ENCODE measurements at regions not wholly inside any gene's neighbourhood (a gene's known extent, or its start where the extent isn't known, plus 50 kb on each side); places are given as distances from the start of the nearest gene placed in this dataset.
"Not testable (repeated sequence)": the region's sequence is repeated elsewhere in the genome, so short reads cannot be mapped to it uniquely, and the experiment has no call there.

DNA sequence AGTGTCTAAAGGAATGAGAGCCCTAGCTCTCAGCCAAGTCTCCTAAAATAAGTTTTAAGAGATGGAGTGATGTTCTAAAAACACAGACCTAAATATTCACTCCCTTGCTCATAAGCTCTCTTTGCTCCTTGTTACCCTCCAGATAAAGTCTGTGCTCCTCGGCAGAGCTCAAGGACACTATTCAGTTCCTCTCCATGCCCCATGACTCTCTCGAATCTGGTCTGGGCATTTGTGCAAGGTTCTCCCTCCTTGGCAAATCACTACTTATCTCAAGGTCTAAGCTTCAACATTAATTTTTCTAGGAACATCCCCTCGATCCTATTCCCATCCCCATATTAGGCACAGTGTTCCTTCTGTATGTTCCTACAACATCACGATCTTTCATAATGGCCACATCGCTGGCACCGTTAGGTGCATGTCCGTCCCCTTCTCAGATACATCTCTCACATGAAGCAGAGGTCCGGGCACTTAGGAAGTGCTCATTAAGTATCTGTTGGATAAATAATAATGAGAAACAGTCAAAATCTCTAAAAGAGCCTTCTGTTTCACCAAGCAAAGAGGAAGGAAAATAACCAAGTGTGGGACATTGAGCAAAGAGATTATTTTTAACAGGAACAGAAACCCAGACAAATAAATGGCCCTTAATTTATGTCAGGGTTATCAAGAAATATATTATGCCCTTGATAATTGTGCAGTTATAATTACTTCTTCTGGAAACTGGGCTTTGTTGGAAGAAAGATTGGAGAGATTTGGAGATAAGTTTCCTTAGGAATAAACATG lies 85.9 kb upstream of the HTR4 start:
- no peaks in the 10 kb centered on the region for H3K9me3 ChIP-seq (ENCODE audit: low read length)
- H3K4me2 ChIP-seq (ENCODE audit: low read length): no peak overlapping the region
- no peaks in the 10 kb centered on the region for H3K27me3 ChIP-seq (ENCODE audit: low read length)
- no peaks in the 10 kb centered on the region for H4K20me1 ChIP-seq (ENCODE audit: low read length)
- BruUV-seq (replicated peaks): no TSS peak
- TF ChIP-seq EZH2phosphoT487 (IDR thresholded peaks at IDR 0.05; ENCODE audit: borderline replicate concordance, low read length) (no peak), EZH2 (IDR thresholded peaks at IDR 0.05; ENCODE audit: low read length, unreplicated experiment) (no peak)
- TF ChIP-seq, protein P1, sequence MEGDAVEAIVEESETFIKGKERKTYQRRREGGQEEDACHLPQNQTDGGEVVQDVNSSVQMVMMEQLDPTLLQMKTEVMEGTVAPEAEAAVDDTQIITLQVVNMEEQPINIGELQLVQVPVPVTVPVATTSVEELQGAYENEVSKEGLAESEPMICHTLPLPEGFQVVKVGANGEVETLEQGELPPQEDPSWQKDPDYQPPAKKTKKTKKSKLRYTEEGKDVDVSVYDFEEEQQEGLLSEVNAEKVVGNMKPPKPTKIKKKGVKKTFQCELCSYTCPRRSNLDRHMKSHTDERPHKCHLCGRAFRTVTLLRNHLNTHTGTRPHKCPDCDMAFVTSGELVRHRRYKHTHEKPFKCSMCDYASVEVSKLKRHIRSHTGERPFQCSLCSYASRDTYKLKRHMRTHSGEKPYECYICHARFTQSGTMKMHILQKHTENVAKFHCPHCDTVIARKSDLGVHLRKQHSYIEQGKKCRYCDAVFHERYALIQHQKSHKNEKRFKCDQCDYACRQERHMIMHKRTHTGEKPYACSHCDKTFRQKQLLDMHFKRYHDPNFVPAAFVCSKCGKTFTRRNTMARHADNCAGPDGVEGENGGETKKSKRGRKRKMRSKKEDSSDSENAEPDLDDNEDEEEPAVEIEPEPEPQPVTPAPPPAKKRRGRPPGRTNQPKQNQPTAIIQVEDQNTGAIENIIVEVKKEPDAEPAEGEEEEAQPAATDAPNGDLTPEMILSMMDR (conservative IDR thresholded peaks at IDR 0.05; ENCODE audit: low read depth, low read length): no peak
- H3K9ac ChIP-seq (ENCODE audit: low read length): no peak overlapping the region
- H3K36me3 ChIP-seq (ENCODE audit: low read depth, low read length): no peaks in the 10 kb centered on the region
- intact Hi-C loops (cut with micrococcal nuclease): no loop called here
- no peak overlapping the region for H3K4me3 ChIP-seq (ENCODE audit: low read length)
- H3F3A ChIP-seq (ENCODE audit: low read length, unreplicated experiment): no peaks in the 10 kb centered on the region
- H3K4me1 ChIP-seq (ENCODE audit: insufficient read depth, low read length): peaks cover 9% of the 10 kb centered on the region
- ChIA-PET POLR2A (ENCODE audit: unreplicated experiment) (no interaction called here), CTCF (interaction anchor here (1.3 to 3.1 kb wide), 3 partner anchors 9 to 295 kb away, joined by 4 to 33 read pairs (median 4); no protein-coding TSS in a partner anchor)
- peak overlapping the region; percentile 1; the same call in 1 of the 2 replicates for H2AFZ ChIP-seq (ENCODE audit: low read length)
- H3K9me2 ChIP-seq (replicated peaks; ENCODE audit: low read length): no peaks in the 10 kb centered on the region
- no peak for ATAC-seq
- DNase-seq: no peak
- no peak overlapping the region for H3K27ac ChIP-seq (ENCODE audit: low read length)
- no peaks in the 10 kb centered on the region for H3K79me2 ChIP-seq (ENCODE audit: low read length)

DNA sequence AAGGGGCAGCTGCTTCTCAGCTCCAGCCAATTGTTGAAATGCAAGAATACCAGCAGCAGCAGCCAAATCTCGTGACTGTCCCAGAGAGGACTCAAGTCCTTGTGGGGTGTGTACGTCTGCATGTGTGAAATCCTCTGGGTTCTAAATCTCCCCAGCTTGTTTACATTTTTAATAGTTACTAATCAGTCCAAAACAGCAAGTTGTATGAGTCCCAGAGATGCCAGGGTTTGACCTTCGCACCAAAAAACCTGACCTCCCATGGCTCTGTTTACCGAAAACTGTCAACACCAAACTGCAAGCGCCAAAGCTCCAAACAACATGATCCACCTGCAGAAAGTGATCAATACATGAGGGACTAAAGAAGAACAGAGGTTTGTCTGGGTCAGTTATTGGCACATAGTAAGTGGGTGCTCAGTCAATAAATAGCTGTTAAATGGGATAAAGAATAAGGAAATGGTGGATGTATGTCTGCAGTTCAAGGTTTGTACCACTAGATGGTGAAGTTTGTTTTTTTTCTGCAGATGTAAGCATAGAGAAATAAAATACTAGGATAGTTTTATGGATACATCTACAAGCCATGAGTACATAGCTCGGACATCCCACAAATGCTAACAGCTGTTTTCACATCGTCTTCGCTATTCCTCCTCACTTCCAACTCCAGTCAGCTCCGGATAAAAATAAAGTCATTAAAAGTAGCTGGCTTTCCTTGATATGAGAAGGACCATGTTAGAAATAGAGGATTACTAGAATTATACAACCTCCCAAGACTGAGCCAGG lies 85.3 kb upstream of the ADRB2 start:
- no TSS peak for BruUV-seq (replicated peaks)
- DNase-seq: peak; percentile 96
- H2AFZ ChIP-seq (ENCODE audit: low read length): peak overlapping the region; percentile 40

DNA sequence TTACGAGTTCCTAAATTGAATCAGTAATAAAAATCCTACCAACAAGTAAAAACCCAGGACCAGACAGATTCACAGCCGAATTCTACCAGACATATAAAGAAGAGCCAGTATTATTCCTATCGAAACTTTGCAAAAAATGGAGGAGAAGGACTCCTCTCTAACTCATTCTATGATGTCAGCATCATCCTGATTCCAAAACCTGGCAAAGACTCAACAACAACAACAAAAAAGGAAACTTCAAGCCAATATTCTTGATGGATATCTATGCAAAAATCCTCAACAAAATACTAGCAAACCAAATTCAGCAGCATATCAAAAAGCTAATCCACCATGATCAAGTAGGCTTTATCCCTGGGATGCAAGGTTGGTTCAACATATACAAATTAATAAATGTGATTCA lies 84.6 kb upstream of the ADRB2 start:
- H3K9ac ChIP-seq (ENCODE audit: low read length); H3K27ac ChIP-seq (ENCODE audit: low read length); H3K9me3 ChIP-seq (ENCODE audit: low read length); H3K9me2 ChIP-seq (replicated peaks; ENCODE audit: low read length); DNase-seq; BruUV-seq (replicated peaks); H3K79me2 ChIP-seq (ENCODE audit: low read length); ATAC-seq; H4K20me1 ChIP-seq (ENCODE audit: low read length); H3K4me1 ChIP-seq (ENCODE audit: insufficient read depth, low read length); H3K27me3 ChIP-seq (ENCODE audit: low read length); H3K36me3 ChIP-seq (ENCODE audit: low read depth, low read length); H3F3A ChIP-seq (ENCODE audit: low read length, unreplicated experiment): not testable (repeated sequence)
- Histone ChIP-seq H2AFZ (ENCODE audit: low read length) (peak overlapping the region; percentile 40), H3K4me3 (ENCODE audit: low read length) (peak overlapping the region; percentile 4; the same call in 1 of the 2 replicates), H3K4me2 (ENCODE audit: low read length) (peak overlapping the region; percentile 46)
- ChIA-PET POLR2A (ENCODE audit: unreplicated experiment) (interaction anchor here (0.6 to 1.1 kb wide), 4 partner anchors 49 to 256 kb away, joined by 3 to 16 read pairs (median 4); partner anchors contain the start of gene ADRB2), CTCF (interaction anchor here (0.6 to 3.1 kb wide), 34 partner anchors 11 to 552 kb away, joined by 3 to 44 read pairs (median 6); partner anchors contain the start of gene ADRB2)
- intact Hi-C loops (cut with micrococcal nuclease): loop anchor here (1.0 kb wide), 9 partner anchors 68 to 373 kb away; no protein-coding TSS in a partner anchor

More for the DNA sequence above, 85.3 kb upstream of the ADRB2 start:
- Histone ChIP-seq H3K27ac (ENCODE audit: low read length) (no peak overlapping the region), H3K79me2 (ENCODE audit: low read length) (no peaks in the 10 kb centered on the region), H3K4me3 (ENCODE audit: low read length) (peak overlapping the region; percentile 4; the same call in 1 of the 2 replicates), H3K27me3 (ENCODE audit: low read length) (no peaks in the 10 kb centered on the region), H3K9me3 (ENCODE audit: low read length) (no peaks in the 10 kb centered on the region), H4K20me1 (ENCODE audit: low read length) (no peaks in the 10 kb centered on the region), H3K9me2 (replicated peaks; ENCODE audit: low read length) (no peaks in the 10 kb centered on the region), H3K4me1 (ENCODE audit: insufficient read depth, low read length) (peaks cover 5% of the 10 kb centered on the region), H3K4me2 (ENCODE audit: low read length) (peak overlapping the region; percentile 46), H3K36me3 (ENCODE audit: low read depth, low read length) (no peaks in the 10 kb centered on the region), H3K9ac (ENCODE audit: low read length) (no peak overlapping the region), H3F3A (ENCODE audit: low read length, unreplicated experiment) (no peaks in the 10 kb centered on the region)
- no peak for TF ChIP-seq EZH2phosphoT487 (IDR thresholded peaks at IDR 0.05; ENCODE audit: borderline replicate concordance, low read length)
- TF ChIP-seq, protein P1 (conservative IDR thresholded peaks at IDR 0.05; ENCODE audit: low read depth, low read length): peak; percentile 99
- TF ChIP-seq EZH2 (IDR thresholded peaks at IDR 0.05; ENCODE audit: low read length, unreplicated experiment): no peak
- intact Hi-C loops (cut with micrococcal nuclease): loop anchor here (1.0 kb wide), 9 partner anchors 68 to 373 kb away; no protein-coding TSS in a partner anchor
- CTCF ChIA-PET: interaction anchor here (0.5 to 3.1 kb wide), 37 partner anchors 8 to 552 kb away, joined by 3 to 44 read pairs (median 5); partner anchors contain the start of gene ADRB2
- POLR2A ChIA-PET (ENCODE audit: unreplicated experiment): interaction anchor here (0.5 to 1.1 kb wide), 5 partner anchors 50 to 256 kb away, joined by 3 to 16 read pairs (median 4); partner anchors contain the start of gene ADRB2
- peak; percentile 92 for ATAC-seq

DNA sequence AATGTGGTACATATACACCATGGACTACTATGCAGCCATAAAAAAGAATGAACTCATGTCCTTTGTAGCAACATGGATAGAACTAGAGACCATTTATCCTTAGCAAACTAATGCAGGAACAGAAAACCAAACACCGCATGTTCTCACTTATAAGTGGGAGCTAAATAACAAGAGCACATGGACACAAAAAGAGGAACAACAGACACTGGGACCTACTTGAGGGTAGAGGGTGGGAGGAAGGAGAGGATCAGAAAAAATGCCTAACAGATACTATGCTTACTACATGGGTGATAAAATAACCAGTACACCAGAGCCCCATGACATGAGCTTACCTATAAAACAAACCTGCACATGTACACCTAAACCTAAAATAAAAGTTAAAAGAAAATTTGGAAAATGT lies 82.0 kb upstream of the ADRB2 start:
- H2AFZ ChIP-seq (ENCODE audit: low read length); H3F3A ChIP-seq (ENCODE audit: low read length, unreplicated experiment); H3K27me3 ChIP-seq (ENCODE audit: low read length); H3K4me1 ChIP-seq (ENCODE audit: insufficient read depth, low read length); H3K79me2 ChIP-seq (ENCODE audit: low read length); H3K4me2 ChIP-seq (ENCODE audit: low read length); H3K9ac ChIP-seq (ENCODE audit: low read length); BruUV-seq (replicated peaks); H3K36me3 ChIP-seq (ENCODE audit: low read depth, low read length); intact Hi-C loops (cut with micrococcal nuclease); H4K20me1 ChIP-seq (ENCODE audit: low read length); POLR2A ChIA-PET (ENCODE audit: unreplicated experiment); H3K9me2 ChIP-seq (replicated peaks; ENCODE audit: low read length); H3K27ac ChIP-seq (ENCODE audit: low read length); H3K4me3 ChIP-seq (ENCODE audit: low read length); DNase-seq; H3K9me3 ChIP-seq (ENCODE audit: low read length); ATAC-seq: not testable (repeated sequence)
- CTCF ChIA-PET: interaction anchor here (0.6 to 0.7 kb wide), 2 partner anchors 88 to 170 kb away, joined by 3 to 4 read pairs; no protein-coding TSS in a partner anchor
